Body of pancreas (tissue), 4 donors: ENCODE measurements at regions not wholly inside any gene's neighbourhood (a gene's known extent, or its start where the extent isn't known, plus 50 kb on each side); places are given as distances from the start of the nearest gene placed in this dataset.
"Not testable (repeated sequence)": the region's sequence is repeated elsewhere in the genome, so short reads cannot be mapped to it uniquely, and the experiment has no call there.

Experiments used
- ATAC-seq: fragments of 150-250 bp; one replicate; pipeline ENCODE4 v1.9.1; 2016
- DNase-seq, 4 donors: peaks; one replicate each; pipeline ENCODE4 v3.0.0-alpha.2; 2019
- H3K27ac ChIP-seq, 4 donors: fragments of 200-600 bp; sonication (generic); 1 replicate in 3 of 4; 2 replicates in 1 of 4; pipeline versions ENCODE4 v1.5.1 to v1.6.1; 2016 to 2019; ENCODE audit warnings: mild to moderate bottlenecking in 1 of 4, mixed read lengths in 1 of 4, moderate library complexity in 1 of 4
- H3K27me3 ChIP-seq, 2 donors: fragments of 200-600 bp; sonication (generic); one replicate each; pipeline ENCODE4 v1.6.0; 2016; ENCODE audit warnings: mild to moderate bottlenecking in 1 of 2
- H3K36me3 ChIP-seq, 2 donors: fragments of 200-600 bp; sonication (generic); replicated peaks in 1 of 2; 2 replicates each; pipeline ENCODE4 v1.5.1; 2016; ENCODE audit warnings: low read depth in 2 of 2; ENCODE audit not compliant: insufficient read depth in 1 of 2
- H3K4me1 ChIP-seq: fragments of 200-600 bp; sonication (generic); one replicate; pipeline ENCODE4 v1.6.0; 2016
- H3K4me3 ChIP-seq, 2 donors: fragments of 200-600 bp; sonication (generic); 1 replicate in 1 of 2; 2 replicates in 1 of 2; pipeline ENCODE4 v1.5.1; 2016 to 2019
- H3K9me3 ChIP-seq, 3 donors: fragments of 200-600 bp; sonication (generic); 1 replicate in 2 of 3; 2 replicates in 1 of 3; pipeline ENCODE4 v1.5.1; 2016
- POLR2A ChIP-seq, 3 donors: fragments of 450-650 bp; IDR thresholded peaks; one replicate each; pipeline ENCODE4 v1.6.1; 2016; ENCODE audit warnings: antibody characterized with exemption in 3 of 3, mild to moderate bottlenecking in 2 of 3
- WGBS, 2 donors: methylation state at CpG; one replicate each; pipeline ENCODE4 v1.1.5; 2017; 5-methylcytosine and 5-hydroxymethylcytosine counted together
- intact Hi-C: fragments of 100-400 bp; cut with DNase I; formaldehyde crosslinking; loops from one replicate; pipeline ENCODE4 v1.15.1; 2023
- TF ChIP-seq, protein P1 (sequence below), 7 experiments: fragments of 450-650 bp in 4 of 7; fragments of 200-600 bp in 3 of 7; sonication (generic) in 3 of 7; IDR thresholded peaks; one replicate each; pipeline ENCODE4 v1.5.1; 2016 to 2019; ENCODE audit warnings: antibody characterized with exemption in 7 of 7

DNA sequence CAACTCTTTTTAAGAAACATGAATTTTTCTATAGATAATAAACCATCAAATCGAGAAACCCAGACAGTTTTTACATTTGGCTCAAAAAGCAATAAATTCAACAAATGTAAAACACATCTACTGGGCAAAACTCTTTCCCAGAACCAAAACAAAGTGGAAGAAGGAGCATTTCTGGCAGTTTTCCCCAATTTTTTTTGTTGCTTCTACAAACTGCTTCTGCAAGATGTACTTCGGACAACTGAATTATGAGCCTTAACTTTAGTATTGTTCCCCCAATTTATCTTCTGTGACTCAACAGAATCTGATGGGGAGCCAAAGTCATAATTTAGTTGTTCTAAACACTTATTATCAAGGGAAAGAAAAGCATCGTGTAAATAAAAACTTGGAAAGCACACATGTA is 1047.2 kb downstream of the CDH11 start:
- Histone ChIP-seq H3K27ac (no peak overlapping the region), H3K27me3 (no peaks in the 10 kb centered on the region), H3K9me3 (no peaks in the 10 kb centered on the region), H3K36me3 (no peaks in the 10 kb centered on the region), H3K4me1 (no peaks in the 10 kb centered on the region), H3K4me3 (no peak overlapping the region)
- DNase-seq (no peak), ATAC-seq (no peak)
- no peak for TF ChIP-seq POLR2A (IDR thresholded peaks at IDR 0.05)
- TF ChIP-seq, protein P1, sequence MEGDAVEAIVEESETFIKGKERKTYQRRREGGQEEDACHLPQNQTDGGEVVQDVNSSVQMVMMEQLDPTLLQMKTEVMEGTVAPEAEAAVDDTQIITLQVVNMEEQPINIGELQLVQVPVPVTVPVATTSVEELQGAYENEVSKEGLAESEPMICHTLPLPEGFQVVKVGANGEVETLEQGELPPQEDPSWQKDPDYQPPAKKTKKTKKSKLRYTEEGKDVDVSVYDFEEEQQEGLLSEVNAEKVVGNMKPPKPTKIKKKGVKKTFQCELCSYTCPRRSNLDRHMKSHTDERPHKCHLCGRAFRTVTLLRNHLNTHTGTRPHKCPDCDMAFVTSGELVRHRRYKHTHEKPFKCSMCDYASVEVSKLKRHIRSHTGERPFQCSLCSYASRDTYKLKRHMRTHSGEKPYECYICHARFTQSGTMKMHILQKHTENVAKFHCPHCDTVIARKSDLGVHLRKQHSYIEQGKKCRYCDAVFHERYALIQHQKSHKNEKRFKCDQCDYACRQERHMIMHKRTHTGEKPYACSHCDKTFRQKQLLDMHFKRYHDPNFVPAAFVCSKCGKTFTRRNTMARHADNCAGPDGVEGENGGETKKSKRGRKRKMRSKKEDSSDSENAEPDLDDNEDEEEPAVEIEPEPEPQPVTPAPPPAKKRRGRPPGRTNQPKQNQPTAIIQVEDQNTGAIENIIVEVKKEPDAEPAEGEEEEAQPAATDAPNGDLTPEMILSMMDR (IDR thresholded peaks at IDR 0.05) = no peak
- intact Hi-C loops = no loop called here
- whole genome bisulfite sequencing, 2 donors = 55 to 67% methylated on average over 3 of the region's 3 CpGs

DNA sequence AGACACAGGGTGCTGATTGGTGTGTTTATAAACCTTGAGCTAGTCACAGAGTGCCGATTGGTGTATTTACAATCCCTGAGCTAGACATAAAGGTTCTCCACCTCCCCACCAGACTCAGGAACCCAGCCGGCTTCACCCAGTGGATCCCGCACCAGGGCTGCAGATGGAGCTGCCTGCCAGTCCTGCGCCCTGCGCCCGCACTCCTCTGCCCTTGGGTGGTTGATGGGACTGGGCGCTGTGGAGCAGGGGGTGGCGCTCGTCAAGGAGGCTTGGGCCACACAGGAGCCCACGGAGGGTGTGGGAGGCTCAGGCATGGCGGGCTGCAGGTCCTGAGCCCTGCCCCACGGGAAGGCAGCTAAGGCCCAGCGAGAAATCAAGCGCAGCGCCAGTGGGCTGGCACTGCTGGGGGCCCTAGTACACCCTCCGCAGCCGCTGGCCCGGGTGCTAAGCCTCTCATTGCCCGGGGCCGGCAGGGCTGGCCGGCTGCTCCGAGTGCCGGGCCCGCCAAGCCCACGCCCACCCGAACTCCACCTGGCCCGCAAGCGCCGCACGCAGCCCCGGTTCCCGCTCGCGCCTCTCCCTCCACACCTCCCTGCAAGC is 1049.6 kb downstream of the CDH11 start:
- intact Hi-C loops, ATAC-seq, H3K27ac ChIP-seq, H3K9me3 ChIP-seq, H3K27me3 ChIP-seq, H3K4me1 ChIP-seq, H3K4me3 ChIP-seq, DNase-seq, H3K36me3 ChIP-seq: not testable (repeated sequence)
- 86 to 93% methylated on average over 9 to 12 of the region's 34 CpGs for WGBS, 2 donors

DNA sequence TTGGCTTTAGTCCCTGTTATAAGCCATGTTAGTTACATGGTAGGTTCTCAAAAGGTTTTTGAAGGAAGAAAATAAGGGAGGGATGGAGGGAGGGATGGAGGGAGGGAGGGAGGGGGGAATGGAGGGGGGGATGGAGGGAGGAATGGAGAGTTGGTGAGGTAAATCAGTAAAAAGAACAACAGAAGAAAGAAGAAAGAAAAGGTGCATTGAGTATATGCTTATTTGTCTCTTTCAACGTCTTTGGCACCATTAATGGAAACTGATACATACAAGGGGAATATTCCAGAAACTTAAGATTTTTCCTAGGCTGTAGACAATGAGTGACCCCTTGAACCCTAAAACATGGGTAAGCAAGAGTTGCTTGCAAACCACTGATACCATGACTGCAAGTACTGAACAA is 1056.3 kb downstream of the CDH11 start:
- intact Hi-C loops = no loop called here
- H3K4me3 ChIP-seq = no peak overlapping the region
- no peak for TF ChIP-seq POLR2A (IDR thresholded peaks at IDR 0.05)
- TF ChIP-seq, protein P1 (IDR thresholded peaks at IDR 0.05) = no peak
- H3K27me3 ChIP-seq = no peaks in the 10 kb centered on the region
- no peak overlapping the region for H3K27ac ChIP-seq
- no peaks in the 10 kb centered on the region for H3K4me1 ChIP-seq
- H3K36me3 ChIP-seq = no peaks in the 10 kb centered on the region
- no peaks in the 10 kb centered on the region for H3K9me3 ChIP-seq
- DNase-seq (no peak), ATAC-seq (no peak)
- 53 to 65% methylated on average over 1 of the region's 1 CpG for WGBS, 2 donors

DNA sequence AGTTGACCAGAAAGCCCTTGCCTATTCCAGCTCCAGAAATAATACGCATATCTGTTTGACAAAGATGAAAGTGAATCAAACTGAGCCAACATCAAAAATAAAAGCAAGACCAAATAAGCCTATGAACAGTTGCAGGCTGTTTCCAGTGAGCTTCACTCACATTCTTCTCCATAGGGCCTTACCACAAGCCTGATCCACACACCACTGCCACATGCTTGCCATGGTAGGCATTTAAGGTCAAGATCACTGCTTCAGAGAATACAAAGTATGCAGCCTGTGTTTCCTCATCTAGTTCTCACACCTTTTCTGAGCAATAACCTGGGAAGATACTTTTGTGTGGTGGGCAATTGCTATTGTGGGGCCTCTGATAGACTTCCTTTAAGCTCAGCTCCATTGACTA is 1060.2 kb downstream of the CDH11 start:
- H3K4me1 ChIP-seq = no peaks in the 10 kb centered on the region
- intact Hi-C loops = no loop called here
- no peak overlapping the region for H3K27ac ChIP-seq
- H3K9me3 ChIP-seq = no peaks in the 10 kb centered on the region
- no peaks in the 10 kb centered on the region for H3K27me3 ChIP-seq
- 31 to 100% methylated on average over 1 of the region's 1 CpG for WGBS, 2 donors
- H3K4me3 ChIP-seq = no peak overlapping the region
- H3K36me3 ChIP-seq = no peaks in the 10 kb centered on the region
- ATAC-seq (no peak), DNase-seq (no peak)
- TF ChIP-seq, protein P1 (IDR thresholded peaks at IDR 0.05) = no peak
- no peak for TF ChIP-seq POLR2A (IDR thresholded peaks at IDR 0.05)

DNA sequence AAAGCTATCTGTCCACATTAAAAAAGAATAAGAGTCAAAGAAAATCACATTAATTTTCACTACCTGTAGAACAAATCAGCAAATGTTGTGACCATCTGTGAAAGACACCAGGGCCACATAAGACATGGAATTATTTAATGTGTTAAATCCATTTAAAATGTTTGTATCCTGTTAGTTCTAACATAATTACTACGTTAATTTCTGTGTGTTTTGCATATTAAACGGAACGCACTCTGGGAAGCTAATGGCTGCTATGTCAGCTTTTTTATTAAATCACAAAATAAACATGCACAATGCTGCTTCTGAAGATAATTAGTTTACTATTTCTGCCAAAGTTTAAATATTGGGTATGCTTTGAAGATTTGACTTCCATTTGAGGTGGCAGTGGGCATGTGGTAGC is 1061.2 kb downstream of the CDH11 start:
- Histone ChIP-seq H3K4me1 (no peaks in the 10 kb centered on the region), H3K9me3 (no peaks in the 10 kb centered on the region), H3K4me3 (no peak overlapping the region), H3K27ac (no peak overlapping the region), H3K27me3 (no peaks in the 10 kb centered on the region), H3K36me3 (no peaks in the 10 kb centered on the region)
- WGBS, 2 donors = 85 to 86% methylated on average over 3 of the region's 3 CpGs
- TF ChIP-seq, protein P1 (IDR thresholded peaks at IDR 0.05) = no peak
- no peak for TF ChIP-seq POLR2A (IDR thresholded peaks at IDR 0.05)
- intact Hi-C loops = no loop called here
- DNase-seq (no peak), ATAC-seq (no peak)
